HG02759 (cell line): ENCODE measurements at regions not wholly inside any gene's neighbourhood (a gene's known extent, or its start where the extent isn't known, plus 50 kb on each side); places are given as distances from the start of the nearest gene placed in this dataset.

Experiments
- ATAC-seq: cut with Tn5 transposase; IDR thresholded peaks from one replicate; pipeline ENCODE4 v1.9.1; 2021; ENCODE audit warnings: mild to moderate bottlenecking, moderate library complexity; ENCODE audit not compliant: unreplicated experiment

GRCh38 chr7:124515106-124515830 lies 250.3 kb downstream of the GPR37 start:
- no peak for ATAC-seq

DNA sequence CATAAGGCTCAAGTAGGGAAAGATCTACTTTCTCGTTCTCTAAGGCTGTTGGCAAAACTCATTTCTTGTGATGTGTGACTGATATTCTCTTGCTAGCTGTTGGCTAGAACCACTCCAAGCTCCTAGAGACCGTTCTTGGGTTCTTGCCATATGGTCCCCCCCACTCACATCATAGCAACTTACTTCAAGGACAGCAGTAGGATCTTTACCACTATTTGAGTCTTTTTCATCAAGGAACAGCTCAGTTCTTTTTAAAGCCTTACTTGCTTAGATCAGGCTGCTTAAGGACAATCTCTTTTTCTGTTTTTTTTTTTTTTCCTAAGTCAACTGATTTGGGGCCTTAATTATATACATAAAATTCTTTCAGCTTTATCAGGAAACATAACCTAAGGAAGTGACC lies 251.1 kb downstream of the GPR37 start:
- ATAC-seq = no peak

GRCh38 chr7:124497176-124497575 lies 268.4 kb downstream of the GPR37 start:
- ATAC-seq = no peak

- no peak for ATAC-seq
These were observed 275.7 kb downstream of the GPR37 start for GRCh38 chr7:124489925-124490324.

DNA sequence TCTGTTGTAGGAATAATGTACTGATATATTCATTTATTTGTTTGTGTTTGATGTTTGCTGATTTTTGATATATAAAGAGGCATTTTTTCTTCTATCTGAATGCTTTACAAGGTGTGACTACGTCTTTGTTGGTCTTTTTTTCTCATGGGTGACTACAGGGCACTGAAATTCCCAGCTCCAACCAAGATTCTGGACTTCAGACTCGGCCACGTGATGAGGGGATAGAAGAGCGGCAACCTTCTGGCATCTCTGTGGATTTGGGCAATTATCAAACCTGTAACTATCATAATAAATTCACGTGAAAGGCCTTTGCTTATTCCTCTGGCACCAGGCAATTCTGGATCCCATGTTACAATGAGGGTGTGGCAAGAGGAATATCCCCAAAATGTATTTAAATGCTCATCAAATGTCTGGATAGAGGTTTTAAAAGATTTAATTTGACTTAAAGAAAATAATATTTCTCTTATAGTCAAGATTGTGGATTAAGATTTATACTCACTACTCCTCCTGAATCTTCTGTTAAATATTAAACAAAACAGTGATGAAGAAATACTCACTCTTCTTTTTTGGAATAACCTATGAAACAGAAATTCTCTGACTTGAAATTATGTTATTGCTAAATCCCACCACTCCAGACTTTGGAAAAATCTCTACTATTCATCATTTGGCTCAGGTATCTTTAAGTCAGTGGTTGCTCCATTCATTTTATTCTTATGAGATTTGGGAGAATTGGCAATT lies 276.3 kb downstream of the GPR37 start:
- no peak for ATAC-seq

GRCh38 chr7:124482229-124482628 lies 283.4 kb downstream of the GPR37 start:
- ATAC-seq = no peak

DNA sequence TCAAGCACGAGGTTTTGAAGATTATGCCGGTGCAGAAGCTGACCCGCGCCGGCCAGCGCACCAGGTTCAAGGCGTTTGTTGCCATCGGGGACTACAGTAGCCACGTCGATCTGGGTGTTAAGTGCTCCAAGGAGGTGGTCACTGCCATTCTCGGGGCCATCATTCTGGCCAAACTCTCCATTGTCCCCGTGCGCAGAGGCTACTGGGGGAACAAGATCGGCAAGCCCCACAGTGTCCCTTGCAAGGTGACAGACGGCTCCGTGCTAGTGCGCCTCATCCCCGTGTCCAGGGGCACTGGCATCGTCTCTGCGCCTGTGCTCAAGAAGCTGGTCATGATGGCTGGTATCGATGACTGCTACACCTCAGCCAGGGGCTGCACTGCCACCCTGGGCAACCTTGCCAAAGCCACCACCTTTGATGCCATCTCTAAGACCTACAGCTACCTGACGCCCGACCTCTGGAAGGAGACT lies 284.7 kb downstream of the GPR37 start:
- no peak for ATAC-seq

DNA sequence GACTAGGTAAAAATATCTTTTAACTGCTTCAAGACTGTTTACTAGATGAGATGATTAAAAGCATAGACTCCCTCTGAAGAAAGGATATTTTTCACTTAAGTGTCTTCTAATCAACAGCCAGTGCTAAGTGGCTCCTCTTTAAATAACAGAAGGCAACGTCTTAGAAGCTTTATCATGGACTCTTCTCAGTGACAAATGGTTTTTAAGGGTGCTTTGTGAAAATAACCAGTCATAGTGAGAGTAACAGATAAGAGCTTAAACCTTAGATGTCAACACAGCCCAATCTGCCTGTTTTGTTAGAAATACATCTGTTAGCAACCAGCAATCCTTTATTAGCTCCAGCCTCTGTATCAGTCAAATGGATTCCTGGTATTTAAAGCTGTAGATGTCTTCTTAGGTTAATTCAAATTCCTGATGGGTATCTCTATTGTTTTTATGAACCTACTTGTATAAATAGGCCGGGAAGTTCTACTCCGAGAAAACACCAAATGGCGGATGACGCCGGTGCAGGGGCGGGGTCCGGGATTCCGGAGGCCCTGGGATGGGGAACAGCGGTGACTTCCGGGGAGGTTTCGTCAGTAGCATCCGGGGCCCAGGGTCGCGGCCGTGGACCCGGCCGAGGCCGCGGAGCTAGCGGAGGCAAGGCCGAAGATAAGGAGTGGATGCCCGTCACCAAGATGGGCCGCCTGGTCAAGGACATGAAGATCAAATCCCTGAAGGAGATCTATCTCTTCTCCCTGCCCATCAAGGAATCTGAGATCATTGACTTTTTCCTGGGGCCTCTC lies 285.4 kb downstream of the GPR37 start:
- no peak for ATAC-seq

GRCh38 chr7:124462249-124462648 lies 303.3 kb downstream of the GPR37 start:
- ATAC-seq = no peak

GRCh38 chr7:124460555-124460954 lies 305.0 kb downstream of the GPR37 start:
- ATAC-seq = no peak

GRCh38 chr7:124460056-124460450 lies 305.5 kb downstream of the GPR37 start:
- no peak for ATAC-seq

DNA sequence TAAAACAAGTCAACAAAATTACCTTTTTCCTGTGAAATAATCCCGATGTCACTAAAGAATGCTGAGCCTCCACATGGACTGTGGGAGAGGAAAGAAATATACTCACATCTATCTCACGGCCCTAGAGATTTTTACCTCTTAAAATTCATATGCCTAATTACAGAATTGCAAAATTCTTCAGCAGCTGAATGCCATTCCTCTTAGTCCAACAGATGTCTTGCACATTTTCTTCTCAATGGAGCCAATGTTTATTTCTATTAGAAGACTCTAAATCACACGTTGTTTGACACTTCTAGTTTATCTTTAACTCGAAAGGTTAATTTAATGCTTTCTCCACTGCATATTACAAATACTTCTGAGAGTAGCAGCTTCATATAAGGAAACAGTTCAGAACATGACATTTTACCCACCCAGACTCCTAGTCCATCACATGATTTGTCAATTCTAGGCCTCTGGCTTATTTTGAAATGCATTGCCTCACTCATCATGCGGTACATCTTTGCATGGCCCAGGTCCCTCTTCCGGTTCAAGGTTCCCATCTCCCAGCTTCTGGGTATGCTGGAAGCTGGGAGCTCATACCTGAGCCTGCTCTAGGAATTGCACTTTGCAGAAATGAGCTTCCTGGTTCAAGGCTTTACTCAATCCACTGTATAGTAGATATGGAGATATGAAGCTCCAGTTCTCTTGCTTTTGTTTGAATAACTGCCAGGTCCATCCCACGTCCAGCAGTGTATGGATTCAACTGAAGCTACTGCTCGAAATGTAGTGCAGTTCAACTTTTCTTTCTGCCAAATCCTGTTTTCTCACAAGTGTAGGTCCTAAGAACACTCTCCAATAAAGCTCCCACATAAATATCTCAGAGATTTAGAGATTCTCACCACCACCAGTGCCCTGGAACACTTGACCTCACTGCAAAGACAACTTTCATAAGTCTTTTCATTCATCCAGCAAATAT lies 306.2 kb downstream of the GPR37 start:
- ATAC-seq = no peak

DNA sequence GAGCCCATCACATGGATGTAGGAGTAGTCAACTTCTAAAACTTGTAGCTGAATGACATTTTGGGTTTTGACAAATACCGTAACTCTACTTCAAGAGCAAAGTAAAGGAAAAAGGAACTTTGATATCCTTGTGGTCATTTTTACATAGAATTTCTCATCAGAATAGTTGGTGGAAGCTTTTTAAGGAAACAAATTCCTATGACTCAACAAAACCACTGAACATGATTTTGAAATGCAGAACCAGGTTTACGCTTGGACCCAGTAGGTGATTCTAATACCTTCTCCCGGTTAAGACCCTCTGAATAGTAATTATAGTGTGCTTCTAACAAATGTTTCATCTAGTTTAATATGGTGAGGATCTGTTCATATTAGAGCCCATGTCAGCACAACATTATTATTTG lies 307.8 kb downstream of the GPR37 start:
- no peak for ATAC-seq

GRCh38 chr7:124456286-124456685 lies 309.3 kb downstream of the GPR37 start:
- ATAC-seq = no peak

DNA sequence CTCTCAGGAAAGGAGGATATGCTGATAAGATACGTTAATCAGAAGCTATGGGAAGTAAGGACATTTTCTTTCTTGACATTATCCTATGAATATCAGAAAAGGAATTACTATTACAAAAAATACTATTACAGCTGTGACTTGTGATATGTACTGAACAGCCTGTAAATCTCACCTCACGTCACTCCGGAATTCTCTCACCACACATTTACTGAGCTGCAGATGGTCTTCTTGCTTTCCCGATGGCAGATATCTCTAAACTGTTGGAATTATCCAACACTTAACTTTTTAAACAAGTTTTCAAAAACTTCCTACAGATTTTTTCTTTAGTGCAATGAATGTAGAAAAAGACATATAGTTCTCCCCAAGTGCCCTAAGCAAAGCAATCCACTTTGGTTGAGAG lies 313.4 kb downstream of the GPR37 start:
- ATAC-seq = no peak

DNA sequence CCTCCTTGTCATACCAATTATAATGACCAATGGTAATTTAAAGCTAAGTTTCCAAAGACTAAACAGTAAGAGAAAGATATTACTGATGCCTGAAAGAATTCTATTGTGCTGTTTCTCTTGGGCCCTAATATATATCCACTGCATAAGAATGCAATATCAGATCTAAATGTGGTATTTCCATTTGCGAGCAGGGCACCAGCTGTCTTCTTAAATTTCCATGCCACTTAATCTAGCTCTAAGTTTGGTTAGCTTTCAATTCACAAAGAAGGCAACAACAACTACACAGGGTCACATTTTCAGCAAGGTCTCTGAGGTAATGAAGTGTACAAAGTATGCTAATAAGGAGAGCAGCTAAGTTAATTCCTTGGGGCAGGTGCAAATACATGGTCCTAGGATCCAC lies 315.7 kb downstream of the GPR37 start:
- ATAC-seq = no peak

DNA sequence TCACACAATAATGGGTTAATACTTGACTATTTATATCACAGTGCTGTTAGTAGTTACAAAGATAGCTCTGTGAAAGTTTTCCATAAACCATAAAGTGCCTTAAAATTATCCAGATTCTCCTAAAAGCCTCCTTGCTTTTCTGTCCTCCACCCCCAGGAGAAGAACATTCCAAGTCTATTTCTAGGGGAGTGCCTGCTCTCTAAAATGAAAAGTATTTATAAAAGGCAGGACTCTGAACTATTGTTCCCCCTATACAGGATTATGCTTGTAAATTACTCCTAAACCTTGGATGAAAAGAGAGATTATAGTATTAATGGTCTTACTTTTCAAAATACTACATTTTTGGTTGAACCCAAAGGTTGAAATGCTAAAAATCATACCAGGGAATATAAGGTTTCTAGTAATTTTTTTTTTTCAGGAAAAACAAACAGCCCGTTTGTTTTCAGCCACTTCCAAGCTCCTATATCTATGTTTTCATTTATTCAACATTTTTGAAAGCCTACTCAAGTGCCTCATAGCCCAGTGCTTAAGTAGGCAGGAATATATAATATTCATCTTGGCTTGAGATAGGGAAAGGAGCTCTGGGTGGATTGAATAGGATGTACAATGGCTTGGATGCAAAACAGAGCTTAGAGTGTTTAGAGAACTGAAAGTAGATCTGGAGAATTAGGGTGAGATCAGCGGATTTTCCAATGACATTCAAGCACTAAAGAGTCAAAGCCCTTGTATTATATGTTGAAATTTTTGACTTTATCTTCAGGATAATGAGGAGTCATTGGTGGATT lies 320.7 kb downstream of the GPR37 start:
- no peak for ATAC-seq

- ATAC-seq = no peak
These were observed 321.8 kb downstream of the GPR37 start for GRCh38 chr7:124443762-124444161.

DNA sequence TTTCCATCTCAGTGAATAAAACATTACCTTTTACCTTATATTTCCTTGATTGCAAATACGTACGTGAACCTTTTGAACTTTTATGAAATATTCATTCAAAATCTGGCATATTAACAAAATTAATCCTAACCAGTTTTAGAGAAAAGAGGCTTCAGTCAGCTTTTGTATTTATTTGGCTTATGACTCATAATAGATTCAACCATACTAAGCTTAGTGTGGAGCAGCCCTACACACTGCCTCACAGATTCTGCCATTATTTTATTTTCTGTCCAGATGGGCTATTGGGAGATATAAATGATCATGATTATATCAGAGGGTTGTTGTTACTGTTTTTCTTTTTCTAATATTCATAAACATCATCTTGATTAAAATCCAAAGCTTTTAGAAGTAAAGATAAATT lies 325.5 kb downstream of the GPR37 start:
- ATAC-seq = no peak
